Esophagus squamous epithelium (tissue), 4 donors: ENCODE measurements at regions not wholly inside any gene's neighbourhood (a gene's known extent, or its start where the extent isn't known, plus 50 kb on each side); places are given as distances from the start of the nearest gene placed in this dataset.

Source experiments
- POLR2A ChIP-seq, 4 donors: fragments of 450-650 bp; IDR thresholded peaks; one replicate each; pipeline ENCODE4 v1.6.1; 2017; ENCODE audit warnings: antibody characterized with exemption in 4 of 4, mild to moderate bottlenecking in 4 of 4, moderate library complexity in 3 of 4
- TF ChIP-seq, protein P1 (sequence below), 6 experiments: fragments of 450-650 bp in 4 of 6; fragments of 200-600 bp in 2 of 6; sonication (generic) in 2 of 6; IDR thresholded peaks; one replicate each; pipeline ENCODE4 v1.5.1; 2016 to 2019; ENCODE audit warnings: antibody characterized with exemption in 6 of 6, mild to moderate bottlenecking in 4 of 6, moderate library complexity in 4 of 6

DNA sequence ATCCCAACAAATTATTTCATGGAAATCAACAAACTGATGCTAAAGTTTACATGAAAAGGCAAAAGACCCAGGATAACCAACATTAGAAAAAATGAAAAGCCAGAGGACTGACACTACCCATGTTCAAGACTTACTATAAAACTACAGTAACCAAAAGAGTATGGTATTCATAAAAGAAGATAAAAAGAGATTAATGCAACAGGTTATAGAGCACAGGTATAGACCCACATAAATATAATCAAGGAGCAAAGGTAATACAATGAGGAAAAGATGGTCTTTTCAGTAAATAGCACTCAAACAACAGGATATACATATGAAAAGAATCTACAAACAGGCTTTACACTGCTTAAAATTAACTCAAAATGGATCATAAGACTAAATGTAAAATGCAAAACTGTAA lies 1342.7 kb downstream of the UQCRFS1 start:
- TF ChIP-seq, protein P1, sequence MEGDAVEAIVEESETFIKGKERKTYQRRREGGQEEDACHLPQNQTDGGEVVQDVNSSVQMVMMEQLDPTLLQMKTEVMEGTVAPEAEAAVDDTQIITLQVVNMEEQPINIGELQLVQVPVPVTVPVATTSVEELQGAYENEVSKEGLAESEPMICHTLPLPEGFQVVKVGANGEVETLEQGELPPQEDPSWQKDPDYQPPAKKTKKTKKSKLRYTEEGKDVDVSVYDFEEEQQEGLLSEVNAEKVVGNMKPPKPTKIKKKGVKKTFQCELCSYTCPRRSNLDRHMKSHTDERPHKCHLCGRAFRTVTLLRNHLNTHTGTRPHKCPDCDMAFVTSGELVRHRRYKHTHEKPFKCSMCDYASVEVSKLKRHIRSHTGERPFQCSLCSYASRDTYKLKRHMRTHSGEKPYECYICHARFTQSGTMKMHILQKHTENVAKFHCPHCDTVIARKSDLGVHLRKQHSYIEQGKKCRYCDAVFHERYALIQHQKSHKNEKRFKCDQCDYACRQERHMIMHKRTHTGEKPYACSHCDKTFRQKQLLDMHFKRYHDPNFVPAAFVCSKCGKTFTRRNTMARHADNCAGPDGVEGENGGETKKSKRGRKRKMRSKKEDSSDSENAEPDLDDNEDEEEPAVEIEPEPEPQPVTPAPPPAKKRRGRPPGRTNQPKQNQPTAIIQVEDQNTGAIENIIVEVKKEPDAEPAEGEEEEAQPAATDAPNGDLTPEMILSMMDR (IDR thresholded peaks at IDR 0.05) = no peak
- no peak for TF ChIP-seq POLR2A (IDR thresholded peaks at IDR 0.05)
